ENCODE measurements at regions not wholly inside any gene's neighbourhood (a gene's known extent, or its start where the extent isn't known, plus 50 kb on each side); places are given as distances from the start of the nearest gene placed in this dataset.

GRCh38 chr21:16407403-16408240 is 677.8 kb downstream of the USP25 start:
- TF ChIP-seq CTCF (IDR thresholded peaks at IDR 0.05; ENCODE audit: insufficient read depth, low read depth, low read length, missing control alignments) = no peak
- DNase-seq (ENCODE audit: low read depth) = no peak
- no peak overlapping the region for H3K4me3 ChIP-seq (ENCODE audit: low read depth, low read length)

- TF ChIP-seq CTCF (IDR thresholded peaks at IDR 0.05; ENCODE audit: insufficient read depth, low read depth, low read length, missing control alignments) = no peak
- no peak for DNase-seq (ENCODE audit: low read depth)
- no peak overlapping the region for H3K4me3 ChIP-seq (ENCODE audit: low read depth, low read length)
Measured at GRCh38 chr21:16408280-16408679, 678.5 kb downstream of the USP25 start.

GRCh38 chr21:16409352-16409751 is 679.6 kb downstream of the USP25 start:
- TF ChIP-seq CTCF (IDR thresholded peaks at IDR 0.05; ENCODE audit: insufficient read depth, low read depth, low read length, missing control alignments) = no peak
- no peak for DNase-seq (ENCODE audit: low read depth)
- H3K4me3 ChIP-seq (ENCODE audit: low read depth, low read length) = no peak overlapping the region

GRCh38 chr21:16418226-16418625 is 688.4 kb downstream of the USP25 start:
- no peak overlapping the region for H3K4me3 ChIP-seq (ENCODE audit: low read depth, low read length)
- no peak for DNase-seq (ENCODE audit: low read depth)
- TF ChIP-seq CTCF (IDR thresholded peaks at IDR 0.05; ENCODE audit: insufficient read depth, low read depth, low read length, missing control alignments) = no peak

- H3K4me3 ChIP-seq (ENCODE audit: low read depth, low read length) = no peak overlapping the region
- no peak for DNase-seq (ENCODE audit: low read depth)
- TF ChIP-seq CTCF (IDR thresholded peaks at IDR 0.05; ENCODE audit: insufficient read depth, low read depth, low read length, missing control alignments) = no peak
Measured at GRCh38 chr21:16418642-16419041, 688.9 kb downstream of the USP25 start.

GRCh38 chr21:16419188-16419921 is 689.6 kb downstream of the USP25 start:
- TF ChIP-seq CTCF (IDR thresholded peaks at IDR 0.05; ENCODE audit: insufficient read depth, low read depth, low read length, missing control alignments) = no peak
- no peak for DNase-seq (ENCODE audit: low read depth)
- H3K4me3 ChIP-seq (ENCODE audit: low read depth, low read length) = no peak overlapping the region
